ENCODE measurements at regions not wholly inside any gene's neighbourhood (a gene's known extent, or its start where the extent isn't known, plus 50 kb on each side); places are given as distances from the start of the nearest gene placed in this dataset.
"Not testable (repeated sequence)": the region's sequence is repeated elsewhere in the genome, so short reads cannot be mapped to it uniquely, and the experiment has no call there.

DNA sequence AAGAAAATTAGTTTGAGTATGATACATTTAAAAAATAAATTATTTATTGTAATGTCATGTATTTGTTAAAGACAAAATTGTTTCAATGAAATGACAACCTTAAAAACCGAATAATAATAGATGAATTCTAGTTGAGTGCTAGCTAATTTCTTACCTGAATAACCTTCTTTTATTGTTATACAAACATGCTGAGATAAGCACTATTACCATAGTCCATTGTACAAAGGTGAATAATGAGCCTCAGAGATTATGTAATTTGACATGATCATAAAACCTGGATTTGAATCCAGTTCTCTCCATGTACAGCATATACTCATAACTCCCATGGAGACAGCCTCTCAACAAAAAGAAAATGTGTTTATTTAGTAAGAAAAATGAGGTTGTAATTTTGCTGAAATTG, 1512.9 kb downstream of the PCDH19 start:
- H2BK15ac ChIP-seq (ENCODE audit: low read depth, low read length): no peak overlapping the region
- ChIA-PET POLR2A (ENCODE audit: unreplicated experiment) (no interaction called here), CTCF (no interaction called here)
- H2AK5ac ChIP-seq (ENCODE audit: low read depth, low read length): no peak overlapping the region
- no CpG with 5 or more reads among the region's 1 CpG for WGBS, 2 experiments (ENCODE audit: extremely low coverage in 2 of 2, insufficient read length in 1 of 2)
- no peak overlapping the region for H2BK120ac ChIP-seq (ENCODE audit: low read depth, low read length)
- H2BK20ac ChIP-seq (ENCODE audit: low read depth, low read length): no peak overlapping the region
- in situ Hi-C loops (cut with MboI; ENCODE audit: low sequenced_read_pairs) (no loop called here), dilution Hi-C loops (cut with HindIII; ENCODE audit: low sequenced_read_pairs, unreplicated experiment) (no loop called here), intact Hi-C loops (cut with micrococcal nuclease) (no loop called here)
- no peaks in the 10 kb centered on the region for H3K9me3 ChIP-seq (ENCODE audit: control insufficient read depth, insufficient read depth, low read length)
- H4K91ac ChIP-seq (ENCODE audit: insufficient read depth, low read depth, low read length): no peak overlapping the region
- H3K27ac ChIP-seq (ENCODE audit: insufficient read depth, low read length): no peak overlapping the region
- H3K4ac ChIP-seq (ENCODE audit: low read depth, low read length): no peak overlapping the region
- no peaks in the 10 kb centered on the region for H4K20me1 ChIP-seq (ENCODE audit: insufficient read depth, low read length)
- no peak overlapping the region for H2AK9ac ChIP-seq (replicated peaks; ENCODE audit: low read depth, low read length, poor library complexity)
- peak; percentile 73 for TF ChIP-seq MAFK (IDR thresholded peaks at IDR 0.05; ENCODE audit: low read depth, low read length)
- no peak for TF ChIP-seq RCOR1 (IDR thresholded peaks at IDR 0.05; ENCODE audit: insufficient replicate concordance, low read length)
- H2AFZ ChIP-seq (replicated peaks; ENCODE audit: low read length, poor library complexity): no peak overlapping the region
- H3K14ac ChIP-seq (replicated peaks; ENCODE audit: low read depth, low read length): no peak overlapping the region
- H3K4me2 ChIP-seq (ENCODE audit: low read depth, low read length): no peak overlapping the region
- no peak overlapping the region for H3K4me3 ChIP-seq (ENCODE audit: insufficient read depth, low read depth, low read length)
- DNase-seq (no peak), ATAC-seq (ENCODE audit: low read depth) (no peak)
- no peaks in the 10 kb centered on the region for H3K4me1 ChIP-seq (ENCODE audit: control insufficient read depth, insufficient read depth, low read length)
- H3K9me1 ChIP-seq (ENCODE audit: insufficient read depth, low read length): no peaks in the 10 kb centered on the region
- no peaks in the 10 kb centered on the region for H3K36me3 ChIP-seq (ENCODE audit: control insufficient read depth, insufficient read depth, low read length)
- H3K18ac ChIP-seq (ENCODE audit: low read depth, low read length): no peak overlapping the region
- no peaks in the 10 kb centered on the region for H3K27me3 ChIP-seq (ENCODE audit: control insufficient read depth, insufficient read depth, low read length)
- H3K9ac ChIP-seq (ENCODE audit: low read depth, low read length): no peak overlapping the region
- H4K8ac ChIP-seq (ENCODE audit: low read depth in 2 of 2, low read length in 2 of 2): no peak overlapping the region
- H3K79me1 ChIP-seq (ENCODE audit: low read depth in 1 of 2, low read length in 2 of 2): no peaks in the 10 kb centered on the region
- no peak overlapping the region for H4K5ac ChIP-seq (ENCODE audit: low read depth, low read length)
- no TSS peak for BruUV-seq (replicated peaks)
- H3K56ac ChIP-seq (ENCODE audit: extremely low read depth, insufficient read depth, low read length): no peak overlapping the region
- no peak overlapping the region for H2BK5ac ChIP-seq (ENCODE audit: low read depth, low read length, poor library complexity, severe bottlenecking)
- H3K23ac ChIP-seq (ENCODE audit: low read depth, low read length): no peak overlapping the region

DNA sequence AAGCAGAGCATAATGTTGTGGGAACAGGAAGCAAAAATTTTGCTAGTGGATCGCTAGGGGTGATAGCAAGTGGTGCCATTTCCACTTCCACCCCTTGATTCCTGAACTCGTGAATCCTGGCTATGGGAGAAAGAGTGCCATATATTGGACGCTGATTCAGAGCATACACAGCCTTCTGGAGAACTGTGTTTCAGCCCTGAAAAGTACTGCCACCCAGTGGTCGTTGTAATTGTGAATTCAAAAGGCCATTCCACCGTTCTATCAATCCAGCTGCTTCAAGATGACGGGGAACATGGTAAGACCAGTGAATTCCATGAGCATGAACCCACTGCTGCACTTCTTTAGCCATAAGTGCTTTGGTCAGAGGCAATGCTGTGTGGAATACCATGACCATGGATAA, 1559.4 kb downstream of the PCDH19 start:
- H3K9me1 ChIP-seq (ENCODE audit: insufficient read depth, low read length); in situ Hi-C loops (cut with MboI; ENCODE audit: low sequenced_read_pairs); BruUV-seq (replicated peaks); H2AK5ac ChIP-seq (ENCODE audit: low read depth, low read length); H3K4me1 ChIP-seq (ENCODE audit: control insufficient read depth, insufficient read depth, low read length); H4K91ac ChIP-seq (ENCODE audit: insufficient read depth, low read depth, low read length); H4K8ac ChIP-seq (ENCODE audit: low read depth in 2 of 2, low read length in 2 of 2); H3K23ac ChIP-seq (ENCODE audit: low read depth, low read length); H2BK5ac ChIP-seq (ENCODE audit: low read depth, low read length, poor library complexity, severe bottlenecking); H3K4me3 ChIP-seq (ENCODE audit: insufficient read depth, low read depth, low read length); intact Hi-C loops (cut with micrococcal nuclease); H2BK15ac ChIP-seq (ENCODE audit: low read depth, low read length); POLR2A ChIA-PET (ENCODE audit: unreplicated experiment); H4K20me1 ChIP-seq (ENCODE audit: insufficient read depth, low read length); H3K27me3 ChIP-seq (ENCODE audit: control insufficient read depth, insufficient read depth, low read length); H2AK9ac ChIP-seq (replicated peaks; ENCODE audit: low read depth, low read length, poor library complexity); ATAC-seq (ENCODE audit: low read depth); H3K4me2 ChIP-seq (ENCODE audit: low read depth, low read length); dilution Hi-C loops (cut with HindIII; ENCODE audit: low sequenced_read_pairs, unreplicated experiment); H3K79me1 ChIP-seq (ENCODE audit: low read depth in 1 of 2, low read length in 2 of 2); DNase-seq; H3K9me3 ChIP-seq (ENCODE audit: control insufficient read depth, insufficient read depth, low read length); H3K18ac ChIP-seq (ENCODE audit: low read depth, low read length); H4K5ac ChIP-seq (ENCODE audit: low read depth, low read length); H3K56ac ChIP-seq (ENCODE audit: extremely low read depth, insufficient read depth, low read length); H2BK20ac ChIP-seq (ENCODE audit: low read depth, low read length); H3K36me3 ChIP-seq (ENCODE audit: control insufficient read depth, insufficient read depth, low read length); H3K4ac ChIP-seq (ENCODE audit: low read depth, low read length); H2AFZ ChIP-seq (replicated peaks; ENCODE audit: low read length, poor library complexity); H2BK120ac ChIP-seq (ENCODE audit: low read depth, low read length); H3K9ac ChIP-seq (ENCODE audit: low read depth, low read length); H3K14ac ChIP-seq (replicated peaks; ENCODE audit: low read depth, low read length); H3K27ac ChIP-seq (ENCODE audit: insufficient read depth, low read length); CTCF ChIA-PET: not testable (repeated sequence)
- WGBS, 2 experiments (ENCODE audit: extremely low coverage in 2 of 2, insufficient read length in 1 of 2): 30% methylated on average over 3 of the region's 6 CpGs; no CpG with 5 or more reads in 1 of the 2 experiments

Measured in IMR-90 (cell line).